GM18507 (cell line): ENCODE measurements at regions not wholly inside any gene's neighbourhood (a gene's known extent, or its start where the extent isn't known, plus 50 kb on each side); places are given as distances from the start of the nearest gene placed in this dataset.

Experiments used
- DNase-seq: peaks from one replicate; pipeline ENCODE4 v3.0.0; 2011; ENCODE audit warnings: low read depth; ENCODE audit not compliant: insufficient read length; ENCODE audit errors: extremely low spot score
- FAIRE-seq: peaks from 2 replicates; lab custom pipeline; 2011; peaks lifted over from hg19 to GRCh38; lab: Jason Lieb, UNC

- DNase-seq (no peak), FAIRE-seq (no peak)
These were observed 596.3 kb downstream of the TAFA4 start for GRCh38 chr3:68336042-68336441.

- no peak for FAIRE-seq
- no peak for DNase-seq
These were observed 597.9 kb downstream of the TAFA4 start for GRCh38 chr3:68334367-68334986.

GRCh38 chr3:68328049-68328448, 604.3 kb downstream of the TAFA4 start:
- FAIRE-seq, result no peak
- DNase-seq, result no peak

- no peak for DNase-seq
- FAIRE-seq, result no peak
These were observed 616.4 kb downstream of the TAFA4 start for GRCh38 chr3:68315964-68316363.

GRCh38 chr3:68315546-68315945, 616.8 kb downstream of the TAFA4 start:
- no peak for DNase-seq
- no peak for FAIRE-seq

GRCh38 chr3:68306571-68306970, 625.8 kb downstream of the TAFA4 start:
- FAIRE-seq (no peak), DNase-seq (no peak)

- DNase-seq (no peak), FAIRE-seq (no peak)
These were observed 636.9 kb downstream of the TAFA4 start for GRCh38 chr3:68295457-68295856.

- DNase-seq (no peak), FAIRE-seq (no peak)
These were observed 635.9 kb upstream of the SUCLG2 start for GRCh38 chr3:68290333-68290732.

- DNase-seq (no peak), FAIRE-seq (no peak)
These were observed 633.7 kb upstream of the SUCLG2 start for GRCh38 chr3:68288085-68288484.

- FAIRE-seq (no peak), DNase-seq (no peak)
These were observed 632.7 kb upstream of the SUCLG2 start for GRCh38 chr3:68287101-68287500.

- DNase-seq (no peak), FAIRE-seq (no peak)
These were observed 619.9 kb upstream of the SUCLG2 start for GRCh38 chr3:68274286-68274685.

GRCh38 chr3:68271145-68271544, 616.7 kb upstream of the SUCLG2 start:
- FAIRE-seq (no peak), DNase-seq (no peak)

- no peak for DNase-seq
- no peak for FAIRE-seq
These were observed 602.3 kb upstream of the SUCLG2 start for GRCh38 chr3:68256635-68257223.

- no peak for FAIRE-seq
These were observed 594.9 kb upstream of the SUCLG2 start for GRCh38 chr3:68249265-68249664.

GRCh38 chr3:68242606-68243005, 588.2 kb upstream of the SUCLG2 start:
- FAIRE-seq (no peak), DNase-seq (no peak)

More at GRCh38 chr3:68249265-68249664, 594.9 kb upstream of the SUCLG2 start:
- DNase-seq, result no peak

- DNase-seq, result no peak
- FAIRE-seq, result no peak
These were observed 585.1 kb upstream of the SUCLG2 start for GRCh38 chr3:68239542-68239941.

GRCh38 chr3:68234076-68234780, 579.8 kb upstream of the SUCLG2 start:
- FAIRE-seq (no peak), DNase-seq (no peak)

GRCh38 chr3:68228856-68229255, 574.4 kb upstream of the SUCLG2 start:
- DNase-seq, result no peak
- FAIRE-seq, result no peak

- DNase-seq, result no peak
- no peak for FAIRE-seq
These were observed 566.4 kb upstream of the SUCLG2 start for GRCh38 chr3:68220832-68221231.

- DNase-seq, result no peak
- FAIRE-seq, result no peak
These were observed 557.2 kb upstream of the SUCLG2 start for GRCh38 chr3:68211637-68212036.

GRCh38 chr3:68210635-68211034, 556.2 kb upstream of the SUCLG2 start:
- FAIRE-seq, result no peak
- DNase-seq, result no peak
